ENCODE measurements at regions not wholly inside any gene's neighbourhood (a gene's known extent, or its start where the extent isn't known, plus 50 kb on each side); places are given as distances from the start of the nearest gene placed in this dataset.

GRCh38 chr20:60977901-60978300 is 274.2 kb upstream of the CDH4 start:
- ATAC-seq: no peak
- TF ChIP-seq BACH2 (CRISPR knock-in tag; IDR thresholded peaks at IDR 0.05; ENCODE audit: borderline replicate concordance) (no peak), TOX (CRISPR knock-in tag; IDR thresholded peaks at IDR 0.05; ENCODE audit: borderline replicate concordance) (no peak), PATZ1 (CRISPR knock-in tag; IDR thresholded peaks at IDR 0.05; ENCODE audit: borderline replicate concordance) (no peak), GLIS3 (CRISPR knock-in tag; IDR thresholded peaks at IDR 0.05) (no peak), ZNF70 (CRISPR knock-in tag; IDR thresholded peaks at IDR 0.05) (no peak), ESRRG (CRISPR knock-in tag; IDR thresholded peaks at IDR 0.05) (no peak), OSR1 (CRISPR knock-in tag; IDR thresholded peaks at IDR 0.05) (no peak), TCF4 (CRISPR knock-in tag; IDR thresholded peaks at IDR 0.05; ENCODE audit: borderline replicate concordance) (no peak), CSDC2 (CRISPR knock-in tag; IDR thresholded peaks at IDR 0.05) (no peak)

DNA sequence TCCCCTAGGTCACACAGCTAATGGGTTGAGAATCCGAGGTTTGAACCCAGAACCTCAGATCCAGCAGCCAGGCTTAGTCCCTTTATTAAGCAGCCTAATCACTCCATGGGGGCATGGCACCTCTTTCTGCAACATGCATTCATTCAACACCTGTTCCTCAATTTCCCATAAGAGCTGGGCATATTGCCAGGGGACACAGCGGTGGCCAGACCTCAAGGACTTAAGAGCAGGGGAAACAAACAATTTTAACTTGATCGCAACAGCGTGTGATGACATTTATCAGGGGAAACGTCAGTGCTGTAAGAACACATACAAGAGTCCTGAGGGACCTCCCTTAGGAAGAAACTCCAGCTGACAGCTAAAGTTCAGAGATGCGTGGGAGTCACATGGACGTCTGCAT is 267.4 kb upstream of the CDH4 start:
- no peak for ATAC-seq
- TF ChIP-seq ZNF565 (CRISPR knock-in tag; conservative IDR thresholded peaks at IDR 0.05; ENCODE audit: low read depth) (no peak), TOX (CRISPR knock-in tag; IDR thresholded peaks at IDR 0.05; ENCODE audit: borderline replicate concordance) (no peak), ZFP30 (CRISPR knock-in tag; IDR thresholded peaks at IDR 0.05) (no peak), OSR1 (CRISPR knock-in tag; IDR thresholded peaks at IDR 0.05) (no peak), ARNTL (CRISPR knock-in tag; IDR thresholded peaks at IDR 0.05; ENCODE audit: borderline replicate concordance, low read depth) (no peak), POU6F1 (CRISPR knock-in tag; IDR thresholded peaks at IDR 0.05; ENCODE audit: borderline replicate concordance, low read depth) (no peak), CSDC2 (CRISPR knock-in tag; IDR thresholded peaks at IDR 0.05) (no peak), ZNF8 (CRISPR knock-in tag; IDR thresholded peaks at IDR 0.05) (no peak), PPARA (CRISPR knock-in tag; IDR thresholded peaks at IDR 0.05; ENCODE audit: borderline replicate concordance) (no peak), GLIS3 (CRISPR knock-in tag; IDR thresholded peaks at IDR 0.05) (no peak), PATZ1 (CRISPR knock-in tag; IDR thresholded peaks at IDR 0.05; ENCODE audit: borderline replicate concordance) (no peak), RARB (CRISPR knock-in tag; IDR thresholded peaks at IDR 0.05) (no peak), TSHZ2 (CRISPR knock-in tag; IDR thresholded peaks at IDR 0.05) (no peak), ISL1 (CRISPR knock-in tag; IDR thresholded peaks at IDR 0.05) (no peak), ZFP3 (CRISPR knock-in tag; IDR thresholded peaks at IDR 0.05) (no peak), SNAI2 (CRISPR knock-in tag; IDR thresholded peaks at IDR 0.05) (no peak)
- TF ChIP-seq, protein P1, sequence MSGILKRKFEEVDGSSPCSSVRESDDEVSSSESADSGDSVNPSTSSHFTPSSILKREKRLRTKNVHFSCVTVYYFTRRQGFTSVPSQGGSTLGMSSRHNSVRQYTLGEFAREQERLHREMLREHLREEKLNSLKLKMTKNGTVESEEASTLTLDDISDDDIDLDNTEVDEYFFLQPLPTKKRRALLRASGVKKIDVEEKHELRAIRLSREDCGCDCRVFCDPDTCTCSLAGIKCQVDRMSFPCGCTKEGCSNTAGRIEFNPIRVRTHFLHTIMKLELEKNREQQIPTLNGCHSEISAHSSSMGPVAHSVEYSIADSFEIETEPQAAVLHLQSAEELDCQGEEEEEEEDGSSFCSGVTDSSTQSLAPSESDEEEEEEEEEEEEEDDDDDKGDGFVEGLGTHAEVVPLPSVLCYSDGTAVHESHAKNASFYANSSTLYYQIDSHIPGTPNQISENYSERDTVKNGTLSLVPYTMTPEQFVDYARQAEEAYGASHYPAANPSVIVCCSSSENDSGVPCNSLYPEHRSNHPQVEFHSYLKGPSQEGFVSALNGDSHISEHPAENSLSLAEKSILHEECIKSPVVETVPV (CRISPR knock-in tag; IDR thresholded peaks at IDR 0.05): no peak
